ENCODE measurements at regions not wholly inside any gene's neighbourhood (a gene's known extent, or its start where the extent isn't known, plus 50 kb on each side); places are given as distances from the start of the nearest gene placed in this dataset.

- Histone ChIP-seq H3K4me3 (no peak overlapping the region), H3K27ac (no peak overlapping the region)
- DNase-seq (ENCODE audit: low spot score), result no peak
- TF ChIP-seq CTCF (IDR thresholded peaks at IDR 0.05), result no peak
Observed at GRCh38 chr6:90643381-90643780, 56.5 kb upstream of the MAP3K7 start.

GRCh38 chr6:90637320-90637719, 50.4 kb upstream of the MAP3K7 start:
- Histone ChIP-seq H3K4me3 (no peak overlapping the region), H3K27ac (no peak overlapping the region)
- TF ChIP-seq CTCF (IDR thresholded peaks at IDR 0.05), result no peak
- no peak for DNase-seq (ENCODE audit: low spot score)
